NCI-H1436 treated with DMSO at 0.1 percent for 48 hours (cell line): ENCODE measurements at regions not wholly inside any gene's neighbourhood (a gene's known extent, or its start where the extent isn't known, plus 50 kb on each side); places are given as distances from the start of the nearest gene placed in this dataset.

ENCODE experiments used
- DNase-seq: peaks from one replicate; lab custom pipeline; 2025; lab: John Stamatoyannopoulos, UW

GRCh38 chr3:57009802-57010201 is 50.7 kb upstream of the SPATA12 start:
- no peak for DNase-seq

DNA sequence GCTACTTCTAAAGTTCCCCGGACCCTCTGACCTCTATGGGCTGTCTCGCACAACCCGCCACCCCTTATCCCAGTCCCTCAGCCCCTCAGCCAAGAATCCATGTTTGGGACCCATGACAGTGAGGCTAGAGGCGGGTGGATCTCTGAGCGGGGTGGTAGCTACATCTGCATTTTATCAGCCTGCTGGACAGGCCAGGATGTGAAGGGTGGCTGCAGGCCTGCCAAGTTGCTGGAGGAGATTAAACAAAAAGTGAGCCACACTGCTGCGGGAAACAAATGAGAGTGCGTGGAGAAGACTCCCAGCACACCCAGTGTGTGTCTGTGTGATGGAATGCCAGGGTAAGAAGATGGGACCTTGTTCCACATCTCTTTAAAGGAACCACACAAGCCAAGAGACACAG is 51.1 kb upstream of the SPATA12 start:
- no peak for DNase-seq

- DNase-seq, result no peak
These were observed 52.7 kb upstream of the SPATA12 start for GRCh38 chr3:57007521-57008460.

DNA sequence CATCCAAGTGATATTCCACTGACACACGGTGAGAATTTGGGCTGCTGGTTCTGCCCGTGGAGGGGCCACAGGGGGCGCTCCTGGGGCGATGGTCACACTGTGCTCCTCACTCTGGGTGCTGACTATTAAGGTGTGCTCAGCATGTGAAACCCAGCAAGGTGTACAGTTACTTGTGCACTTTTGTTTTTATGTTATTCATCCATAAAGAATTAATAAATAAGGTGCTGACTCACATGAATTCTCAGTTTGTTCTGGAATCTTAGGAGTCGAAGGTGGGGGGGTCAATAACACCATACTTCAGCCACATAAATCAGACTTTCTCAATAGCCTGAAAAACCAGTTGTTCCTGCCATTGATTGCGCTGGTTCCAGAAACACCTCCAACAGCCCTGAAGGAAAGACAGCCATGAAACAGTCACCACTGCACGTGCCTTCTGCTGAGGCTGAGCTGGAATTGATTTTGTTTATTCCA is 53.5 kb upstream of the SPATA12 start:
- DNase-seq, result no peak

GRCh38 chr3:57006179-57006657 is 54.2 kb upstream of the SPATA12 start:
- DNase-seq, result no peak

DNA sequence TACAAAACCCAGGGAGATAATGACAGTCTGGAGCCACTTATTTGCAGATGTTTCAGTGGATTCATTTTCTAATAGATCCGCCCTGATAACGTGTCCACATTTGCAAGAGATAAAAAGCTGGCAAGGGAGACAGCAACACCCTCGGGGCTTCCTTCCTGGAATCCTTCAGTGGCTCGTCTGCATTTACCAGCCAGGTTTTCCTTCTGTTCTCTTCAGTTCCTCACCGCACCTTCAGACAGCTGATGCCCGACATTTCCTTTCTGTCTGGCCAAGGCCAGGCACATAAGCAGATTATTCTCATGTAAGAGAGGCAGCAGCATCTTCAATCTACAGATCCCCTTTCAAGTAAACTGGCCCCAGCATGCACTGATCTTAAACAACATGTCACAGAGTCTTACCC is 56.2 kb upstream of the SPATA12 start:
- no peak for DNase-seq

- DNase-seq, result no peak
These were observed 56.8 kb upstream of the SPATA12 start for GRCh38 chr3:57003676-57004075.

DNA sequence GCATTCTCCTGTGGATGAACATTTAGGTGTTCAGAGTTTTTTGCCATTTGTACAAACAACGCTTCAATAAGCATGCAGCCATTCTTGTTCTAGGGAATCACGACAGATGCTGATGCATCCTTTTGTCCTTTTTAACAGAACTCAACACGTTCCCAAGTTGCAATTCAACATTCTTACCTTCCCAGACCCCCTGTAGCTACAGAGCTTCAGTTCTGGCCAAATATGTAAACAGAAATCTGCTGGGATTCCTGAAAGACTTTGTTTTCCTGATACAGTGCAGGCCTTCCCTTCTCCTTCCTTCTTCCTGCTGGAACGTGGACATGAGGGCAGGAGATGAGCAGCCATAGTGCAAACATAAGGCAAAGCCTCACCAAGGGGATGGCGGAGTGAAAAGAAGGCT is 59.1 kb upstream of the SPATA12 start:
- no peak for DNase-seq

DNA sequence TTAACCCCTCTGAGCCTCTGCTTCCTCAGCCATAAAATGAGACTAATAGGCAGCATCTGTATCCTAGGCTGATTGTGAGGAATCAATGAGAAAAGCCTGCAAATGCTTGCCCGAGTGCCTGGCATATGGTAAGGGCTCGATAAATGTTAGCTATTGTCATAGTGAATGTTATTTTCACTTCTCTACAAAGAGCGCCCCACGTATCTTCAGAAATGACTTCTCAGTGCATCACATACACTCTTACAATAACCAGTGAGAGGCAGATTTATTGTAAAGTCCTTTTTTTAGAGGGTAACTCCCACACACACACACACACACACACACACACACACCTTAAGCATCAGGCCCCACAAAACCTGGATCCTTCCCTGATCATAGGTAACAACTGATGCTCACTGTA is 60.5 kb upstream of the SPATA12 start:
- DNase-seq, result no peak

DNA sequence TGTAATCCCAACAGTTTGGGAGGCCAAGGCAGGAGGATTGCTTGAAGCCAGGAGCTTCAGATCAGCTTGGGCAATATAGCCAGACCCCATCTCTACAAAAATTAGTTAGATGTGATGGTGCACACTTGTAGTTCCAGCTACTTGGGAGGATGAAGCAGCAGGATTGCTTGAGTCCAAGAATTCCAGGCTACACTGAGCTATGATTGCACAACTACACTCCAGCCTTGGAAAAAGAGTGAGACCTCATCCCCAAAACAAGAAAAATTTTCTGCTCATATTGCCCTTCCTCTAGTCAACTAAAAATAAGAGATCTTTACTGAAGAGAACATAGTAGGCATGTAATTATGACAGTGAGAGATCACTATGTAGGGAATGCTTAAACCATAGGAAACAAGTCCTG is 60.9 kb upstream of the SPATA12 start:
- no peak for DNase-seq

DNA sequence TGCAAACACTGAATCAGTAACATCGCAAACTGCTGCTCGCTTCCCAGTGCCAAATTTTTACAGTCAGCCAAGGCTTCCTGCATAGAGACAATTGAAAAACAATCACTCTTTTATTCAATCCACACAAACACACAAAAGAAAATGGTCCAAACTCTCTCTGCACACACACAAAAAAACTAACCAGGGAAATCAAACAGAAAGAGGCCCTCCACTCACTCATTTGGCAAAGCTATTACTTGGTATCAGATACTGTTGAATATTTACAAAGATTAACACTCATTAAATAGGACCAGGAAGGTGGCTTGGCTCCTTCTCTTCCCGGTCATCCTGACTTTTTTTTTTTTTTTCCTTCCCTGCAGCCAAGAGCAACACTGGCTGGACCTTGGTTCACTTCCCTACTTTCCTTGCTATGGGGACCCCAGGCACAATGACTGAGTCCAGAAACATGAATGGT is 62.4 kb upstream of the SPATA12 start:
- DNase-seq, result no peak

DNA sequence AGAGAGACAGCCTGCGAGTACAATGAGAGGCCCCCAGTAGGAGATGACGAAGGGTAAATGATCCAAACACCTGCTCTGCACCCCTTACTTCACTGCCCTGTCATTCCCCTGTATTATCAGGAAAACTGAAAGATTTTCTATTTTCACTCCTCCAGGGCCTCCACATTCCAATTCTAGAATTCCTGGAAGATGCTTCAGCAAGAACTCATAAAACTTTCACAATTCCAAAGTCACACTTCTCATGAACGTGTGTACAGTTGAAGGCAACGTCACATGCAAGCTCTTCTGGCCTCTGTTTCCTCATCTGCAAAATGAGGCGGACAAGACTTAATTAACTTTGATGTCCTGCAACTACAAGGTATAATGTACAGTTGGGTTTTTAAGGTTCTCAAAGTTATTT is 62.8 kb upstream of the SPATA12 start:
- no peak for DNase-seq

GRCh38 chr3:56997041-56997440 is 63.4 kb upstream of the SPATA12 start:
- no peak for DNase-seq

DNA sequence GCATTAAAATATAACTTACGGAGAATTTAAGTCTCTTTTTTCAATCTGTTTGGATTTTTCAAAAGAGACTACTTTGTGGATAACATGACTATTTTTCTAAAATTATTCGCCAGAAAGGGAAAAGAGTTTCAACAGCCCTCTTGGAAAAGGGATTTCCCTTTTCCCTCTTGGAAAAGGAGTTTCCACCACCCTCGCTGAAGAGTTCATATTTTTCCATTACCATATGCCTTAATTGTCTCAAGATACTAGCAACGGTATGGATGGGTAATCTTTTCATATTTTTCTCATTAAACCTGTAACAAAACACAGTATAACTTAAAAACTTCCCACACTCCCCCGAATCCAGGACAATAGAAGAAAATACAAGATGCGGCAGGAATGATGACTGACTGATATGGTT is 66.1 kb upstream of the SPATA12 start:
- no peak for DNase-seq

- no peak for DNase-seq
These were observed 69.8 kb upstream of the SPATA12 start for GRCh38 chr3:56990641-56991015.

GRCh38 chr3:56989977-56990640 is 70.4 kb upstream of the SPATA12 start:
- DNase-seq, result no peak

DNA sequence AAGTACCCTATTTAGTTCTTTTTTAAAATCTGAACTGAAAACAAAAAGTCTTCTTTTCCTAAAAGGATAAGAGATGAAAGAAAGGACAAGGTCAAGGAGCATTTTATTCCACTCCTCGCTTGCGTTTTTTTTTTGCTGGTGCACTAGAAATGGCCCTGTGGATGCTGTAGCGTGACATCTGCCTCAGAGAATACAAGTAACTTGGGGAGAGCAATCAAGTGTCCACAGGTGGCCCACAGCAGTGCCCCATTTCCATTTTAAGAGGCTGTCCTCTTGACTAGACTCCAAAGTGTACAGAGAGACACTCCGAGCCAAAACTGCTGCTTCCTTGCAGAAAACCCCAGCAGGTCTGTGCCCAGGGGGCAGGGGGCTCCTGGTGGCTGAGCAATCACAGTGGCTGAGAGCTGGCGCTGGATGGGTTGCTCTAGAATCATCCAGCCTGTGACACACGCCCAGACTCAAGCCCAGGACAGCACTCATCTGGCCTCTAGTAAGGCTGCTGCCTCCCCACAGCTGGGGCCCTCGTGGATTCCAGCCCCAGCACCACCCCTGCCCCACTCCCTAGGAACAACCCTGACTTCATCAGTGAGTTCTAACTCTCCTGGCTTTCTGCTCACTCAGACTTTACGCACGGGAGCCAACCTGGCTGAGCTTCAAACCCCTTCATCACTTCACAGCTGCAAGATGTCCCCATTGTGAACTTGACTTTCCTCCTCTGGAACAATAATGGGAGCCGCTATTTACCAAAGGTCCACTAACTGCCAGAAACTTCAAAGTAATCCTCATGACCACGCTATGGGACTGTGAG is 71.1 kb upstream of the SPATA12 start:
- no peak for DNase-seq

DNA sequence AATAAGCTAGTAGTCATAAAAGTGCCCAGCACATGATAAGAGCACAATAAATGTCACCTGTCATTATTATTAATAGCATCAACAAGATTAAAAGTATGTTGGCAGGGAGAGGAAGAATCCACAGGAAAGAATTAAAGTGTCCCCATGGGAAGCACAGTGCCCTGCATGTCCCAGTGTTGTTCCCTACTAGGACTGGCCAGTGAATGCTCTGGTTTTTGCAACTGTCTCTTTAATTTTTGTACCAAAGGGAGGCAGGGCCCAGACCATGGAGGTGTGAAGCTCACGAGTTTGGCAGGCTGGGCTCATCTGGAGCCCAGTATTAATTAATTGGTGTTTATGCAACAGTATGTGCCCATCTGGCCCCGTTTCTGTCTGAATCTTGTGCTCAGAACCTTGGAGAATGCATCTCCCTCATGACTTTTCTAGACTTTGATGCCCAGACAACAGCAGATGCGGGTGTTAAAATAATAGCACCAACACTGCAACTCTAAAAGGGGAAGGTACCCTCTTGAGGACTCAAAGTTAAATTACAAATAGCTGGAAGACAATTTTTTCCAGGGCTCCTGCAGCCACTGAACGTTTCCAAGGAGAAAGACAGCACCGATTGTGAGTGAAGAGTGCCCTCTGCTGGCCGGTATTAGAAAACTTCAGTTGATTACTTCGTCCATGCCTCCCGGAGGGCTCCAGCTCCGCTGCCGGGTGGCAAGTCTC is 71.9 kb upstream of the SPATA12 start:
- peak; percentile 1 for DNase-seq

DNA sequence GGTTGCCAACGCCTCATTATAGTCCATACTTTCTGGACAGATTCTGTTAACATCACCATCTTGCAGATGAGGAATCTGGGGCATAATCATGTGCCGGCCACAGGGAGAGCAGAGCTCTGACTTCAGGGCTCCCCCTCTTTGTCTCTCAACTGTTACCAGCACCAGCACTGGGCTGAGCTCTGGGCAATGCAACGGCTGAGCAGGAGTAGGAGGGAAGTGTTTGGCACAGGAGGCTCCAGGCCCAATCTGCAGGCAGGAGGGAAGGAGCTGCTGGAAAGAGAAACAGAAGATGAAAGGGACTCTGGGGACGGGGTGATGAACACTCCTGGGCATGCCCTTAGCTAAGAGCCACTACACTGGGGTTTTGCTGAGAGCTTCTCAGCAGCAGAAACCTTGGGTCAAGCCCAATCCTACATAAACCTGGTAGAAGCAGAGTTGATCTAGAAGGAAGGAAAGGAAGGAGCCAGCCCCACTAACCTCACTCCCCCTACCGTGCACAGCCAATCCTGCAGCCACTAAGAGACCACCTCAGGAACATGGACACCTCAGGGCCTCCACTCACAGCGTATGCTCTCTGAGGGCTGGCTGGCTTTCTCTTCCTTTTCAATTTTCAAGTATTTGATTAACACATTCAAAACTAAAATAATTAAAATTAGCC is 73.1 kb upstream of the SPATA12 start:
- no peak for DNase-seq

- no peak for DNase-seq
These were observed 74.1 kb upstream of the SPATA12 start for GRCh38 chr3:56986347-56986746.

GRCh38 chr3:56985878-56986277 is 74.6 kb upstream of the SPATA12 start:
- DNase-seq, result no peak
